ENCODE measurements at regions not wholly inside any gene's neighbourhood (a gene's known extent, or its start where the extent isn't known, plus 50 kb on each side); places are given as distances from the start of the nearest gene placed in this dataset.

- TF ChIP-seq EZH2 (IDR thresholded peaks at IDR 0.05; ENCODE audit: borderline replicate concordance, insufficient read depth, low read length, poor library complexity, severe bottlenecking) (no peak), RAD21 (conservative IDR thresholded peaks at IDR 0.05) (no peak), MXI1 (conservative IDR thresholded peaks at IDR 0.05; ENCODE audit: poor library complexity, severe bottlenecking) (no peak), CTCF (IDR thresholded peaks at IDR 0.05; ENCODE audit: poor library complexity, severe bottlenecking) (no peak), EP300 (conservative IDR thresholded peaks at IDR 0.05; ENCODE audit: poor library complexity, severe bottlenecking) (no peak), REST (IDR thresholded peaks at IDR 0.05; ENCODE audit: borderline replicate concordance) (no peak), POLR2AphosphoS5 (IDR thresholded peaks at IDR 0.05) (no peak), TAF1 (IDR thresholded peaks at IDR 0.05; ENCODE audit: low read depth) (no peak), SMC3 (conservative IDR thresholded peaks at IDR 0.05; ENCODE audit: poor library complexity) (no peak)
These were observed 258.6 kb downstream of the SOX11 start for GRCh38 chr2:5950736-5951135.

All from neural cell (in vitro differentiated cells).